ENCODE measurements at regions not wholly inside any gene's neighbourhood (a gene's known extent, or its start where the extent isn't known, plus 50 kb on each side); places are given as distances from the start of the nearest gene placed in this dataset.
"Not testable (repeated sequence)": the region's sequence is repeated elsewhere in the genome, so short reads cannot be mapped to it uniquely, and the experiment has no call there.

GRCh38 chr3:1456781-1457311, 364.0 kb downstream of the CNTN6 start:
- Histone ChIP-seq H3F3A (ENCODE audit: low read depth) (no peaks in the 10 kb centered on the region), H3K27me3 (ENCODE audit: insufficient read depth, low read length, poor library complexity, severe bottlenecking) (no peaks in the 10 kb centered on the region), H2AFZ (ENCODE audit: low read length) (no peak overlapping the region), H3K4me1 (ENCODE audit: insufficient read depth, low read length, poor library complexity, severe bottlenecking) (no peaks in the 10 kb centered on the region), H3K79me2 (ENCODE audit: insufficient read depth, low read length) (no peaks in the 10 kb centered on the region), H3K9me2 (replicated peaks; ENCODE audit: low read depth, low read length) (no peaks in the 10 kb centered on the region), H3K9me3 (ENCODE audit: insufficient read depth, low read depth, low read length) (no peaks in the 10 kb centered on the region), H3K9ac (ENCODE audit: low read depth, low read length, poor library complexity, severe bottlenecking) (no peak overlapping the region), H3K4me3 (ENCODE audit: low read length, poor library complexity, severe bottlenecking) (no peak overlapping the region), H3K36me3 (ENCODE audit: insufficient read depth, low read length) (no peaks in the 10 kb centered on the region), H4K20me1 (ENCODE audit: insufficient read depth, low read length, poor library complexity, severe bottlenecking) (no peaks in the 10 kb centered on the region), H3K4me2 (ENCODE audit: low read depth, low read length, poor library complexity, severe bottlenecking) (no peak overlapping the region)
- TF ChIP-seq EZH2phosphoT487 (IDR thresholded peaks at IDR 0.05; ENCODE audit: borderline replicate concordance): no peak
- TF ChIP-seq, protein P1, sequence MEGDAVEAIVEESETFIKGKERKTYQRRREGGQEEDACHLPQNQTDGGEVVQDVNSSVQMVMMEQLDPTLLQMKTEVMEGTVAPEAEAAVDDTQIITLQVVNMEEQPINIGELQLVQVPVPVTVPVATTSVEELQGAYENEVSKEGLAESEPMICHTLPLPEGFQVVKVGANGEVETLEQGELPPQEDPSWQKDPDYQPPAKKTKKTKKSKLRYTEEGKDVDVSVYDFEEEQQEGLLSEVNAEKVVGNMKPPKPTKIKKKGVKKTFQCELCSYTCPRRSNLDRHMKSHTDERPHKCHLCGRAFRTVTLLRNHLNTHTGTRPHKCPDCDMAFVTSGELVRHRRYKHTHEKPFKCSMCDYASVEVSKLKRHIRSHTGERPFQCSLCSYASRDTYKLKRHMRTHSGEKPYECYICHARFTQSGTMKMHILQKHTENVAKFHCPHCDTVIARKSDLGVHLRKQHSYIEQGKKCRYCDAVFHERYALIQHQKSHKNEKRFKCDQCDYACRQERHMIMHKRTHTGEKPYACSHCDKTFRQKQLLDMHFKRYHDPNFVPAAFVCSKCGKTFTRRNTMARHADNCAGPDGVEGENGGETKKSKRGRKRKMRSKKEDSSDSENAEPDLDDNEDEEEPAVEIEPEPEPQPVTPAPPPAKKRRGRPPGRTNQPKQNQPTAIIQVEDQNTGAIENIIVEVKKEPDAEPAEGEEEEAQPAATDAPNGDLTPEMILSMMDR (conservative IDR thresholded peaks at IDR 0.05; ENCODE audit: low read length): no peak

- TF ChIP-seq, protein P1 (conservative IDR thresholded peaks at IDR 0.05; ENCODE audit: low read length): no peak
- Histone ChIP-seq H2AFZ (ENCODE audit: low read length) (no peak overlapping the region), H3K4me2 (ENCODE audit: low read depth, low read length, poor library complexity, severe bottlenecking) (no peak overlapping the region)
Observed at GRCh38 chr3:1462371-1462770, 369.5 kb downstream of the CNTN6 start.

GRCh38 chr3:1462856-1463450, 370.1 kb downstream of the CNTN6 start:
- Histone ChIP-seq H3K4me3 (ENCODE audit: low read length, poor library complexity, severe bottlenecking) (no peak overlapping the region), H3K79me2 (ENCODE audit: insufficient read depth, low read length) (no peaks in the 10 kb centered on the region), H2AFZ (ENCODE audit: low read length) (no peak overlapping the region), H4K20me1 (ENCODE audit: insufficient read depth, low read length, poor library complexity, severe bottlenecking) (no peaks in the 10 kb centered on the region), H3K4me1 (ENCODE audit: insufficient read depth, low read length, poor library complexity, severe bottlenecking) (no peaks in the 10 kb centered on the region), H3K9me3 (ENCODE audit: insufficient read depth, low read depth, low read length) (no peaks in the 10 kb centered on the region), H3K4me2 (ENCODE audit: low read depth, low read length, poor library complexity, severe bottlenecking) (no peak overlapping the region), H3K9me2 (replicated peaks; ENCODE audit: low read depth, low read length) (no peaks in the 10 kb centered on the region), H3K36me3 (ENCODE audit: insufficient read depth, low read length) (no peaks in the 10 kb centered on the region), H3K27me3 (ENCODE audit: insufficient read depth, low read length, poor library complexity, severe bottlenecking) (no peaks in the 10 kb centered on the region), H3F3A (ENCODE audit: low read depth) (no peaks in the 10 kb centered on the region), H3K9ac (ENCODE audit: low read depth, low read length, poor library complexity, severe bottlenecking) (no peak overlapping the region)
- TF ChIP-seq, protein P1 (conservative IDR thresholded peaks at IDR 0.05; ENCODE audit: low read length): no peak
- TF ChIP-seq EZH2phosphoT487 (IDR thresholded peaks at IDR 0.05; ENCODE audit: borderline replicate concordance): no peak

More at GRCh38 chr3:1462371-1462770, 369.5 kb downstream of the CNTN6 start:
- Histone ChIP-seq H3K27me3 (ENCODE audit: insufficient read depth, low read length, poor library complexity, severe bottlenecking) (no peaks in the 10 kb centered on the region), H3K9ac (ENCODE audit: low read depth, low read length, poor library complexity, severe bottlenecking) (no peak overlapping the region), H3K4me3 (ENCODE audit: low read length, poor library complexity, severe bottlenecking) (no peak overlapping the region), H3F3A (ENCODE audit: low read depth) (no peaks in the 10 kb centered on the region), H4K20me1 (ENCODE audit: insufficient read depth, low read length, poor library complexity, severe bottlenecking) (no peaks in the 10 kb centered on the region), H3K36me3 (ENCODE audit: insufficient read depth, low read length) (no peaks in the 10 kb centered on the region), H3K9me3 (ENCODE audit: insufficient read depth, low read depth, low read length) (no peaks in the 10 kb centered on the region), H3K4me1 (ENCODE audit: insufficient read depth, low read length, poor library complexity, severe bottlenecking) (no peaks in the 10 kb centered on the region), H3K9me2 (replicated peaks; ENCODE audit: low read depth, low read length) (no peaks in the 10 kb centered on the region), H3K79me2 (ENCODE audit: insufficient read depth, low read length) (no peaks in the 10 kb centered on the region)

DNA sequence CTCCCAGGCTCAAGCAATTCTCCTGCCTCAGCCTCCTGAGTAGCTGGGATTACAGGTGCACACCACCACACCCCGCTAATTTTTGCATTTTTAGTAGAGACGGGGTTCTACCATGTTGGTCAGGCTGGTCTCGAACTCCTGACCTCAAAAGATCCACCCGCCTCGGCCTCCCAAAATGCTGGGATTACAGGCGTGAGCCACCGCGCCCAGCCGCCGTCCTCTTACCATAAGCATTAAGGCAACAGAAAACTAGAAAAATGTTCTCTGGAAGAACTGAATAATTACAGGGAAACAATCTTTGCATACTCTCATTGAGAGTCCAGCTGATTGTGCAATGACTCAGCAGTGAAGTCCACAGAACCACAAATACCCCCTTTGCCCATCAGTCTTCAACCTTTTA, 372.3 kb downstream of the CNTN6 start:
- not testable (repeated sequence) for H3K27me3 ChIP-seq (ENCODE audit: insufficient read depth, low read length, poor library complexity, severe bottlenecking); H3K9me3 ChIP-seq (ENCODE audit: insufficient read depth, low read depth, low read length); H3K4me2 ChIP-seq (ENCODE audit: low read depth, low read length, poor library complexity, severe bottlenecking); H2AFZ ChIP-seq (ENCODE audit: low read length); H3K4me3 ChIP-seq (ENCODE audit: low read length, poor library complexity, severe bottlenecking); H3K9ac ChIP-seq (ENCODE audit: low read depth, low read length, poor library complexity, severe bottlenecking); H3K9me2 ChIP-seq (replicated peaks; ENCODE audit: low read depth, low read length); H4K20me1 ChIP-seq (ENCODE audit: insufficient read depth, low read length, poor library complexity, severe bottlenecking); H3K79me2 ChIP-seq (ENCODE audit: insufficient read depth, low read length); H3K4me1 ChIP-seq (ENCODE audit: insufficient read depth, low read length, poor library complexity, severe bottlenecking); H3K36me3 ChIP-seq (ENCODE audit: insufficient read depth, low read length); H3F3A ChIP-seq (ENCODE audit: low read depth)

Data from Loucy (cell line).